ENCODE measurements at regions not wholly inside any gene's neighbourhood (a gene's known extent, or its start where the extent isn't known, plus 50 kb on each side); places are given as distances from the start of the nearest gene placed in this dataset.

DNA sequence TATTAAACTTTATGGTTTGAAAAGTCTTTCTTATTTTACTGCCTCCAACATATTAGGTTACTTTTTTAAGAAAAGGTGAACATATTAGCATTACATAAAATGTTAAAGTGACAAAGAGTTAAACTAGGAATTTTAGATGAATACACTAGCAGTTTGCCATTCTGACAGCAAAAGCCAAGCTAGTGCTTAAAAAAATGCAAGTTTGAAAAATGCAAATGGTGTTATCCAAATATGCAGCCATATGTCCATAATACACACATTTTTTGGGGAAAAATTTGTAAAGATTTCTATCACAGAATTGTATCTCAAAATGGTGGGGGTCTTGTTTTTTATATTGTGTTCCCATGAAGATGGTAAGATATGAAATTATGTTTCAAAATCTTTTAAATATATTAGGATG, 466.1 kb downstream of the FOXG1 start:
- Histone ChIP-seq H3K23ac (ENCODE audit: insufficient read length) (no peak overlapping the region), H2BK120ac (replicated peaks; ENCODE audit: low read depth, low read length) (no peak overlapping the region), H3K23me2 (ENCODE audit: low read depth, low read length) (no peaks in the 10 kb centered on the region), H3K4me1 (replicated peaks in 1 of 4; ENCODE audit: control insufficient read depth in 3 of 4, insufficient read depth in 4 of 4, low read length in 3 of 4) (no peaks in the 10 kb centered on the region), H2AK5ac (ENCODE audit: low read depth, low read length) (no peak overlapping the region), H3K79me1 (ENCODE audit: low read depth, low read length) (no peaks in the 10 kb centered on the region), H2BK12ac (ENCODE audit: low read depth, low read length) (no peak overlapping the region), H3K4me2 (ENCODE audit: insufficient read depth in 1 of 2, low read depth in 2 of 2, low read length in 2 of 2) (no peak overlapping the region), H3K79me2 (ENCODE audit: control insufficient read depth in 1 of 2, insufficient read depth in 2 of 2, low read length in 2 of 2) (no peaks in the 10 kb centered on the region), H2BK20ac (ENCODE audit: low read length) (no peak overlapping the region), H3K4ac (replicated peaks; ENCODE audit: insufficient read length, low read depth, low read length) (no peak overlapping the region), H3K18ac (ENCODE audit: extremely low read depth, low read length) (no peak overlapping the region), H3K9me3 (ENCODE audit: insufficient read depth in 2 of 2, low read depth in 1 of 2, low read length in 1 of 2) (no peaks in the 10 kb centered on the region), H4K5ac (ENCODE audit: insufficient read length, low read depth, low read length) (no peak overlapping the region), H2BK15ac (ENCODE audit: low read length) (no peak overlapping the region), H3K27me3 (replicated peaks in 1 of 4; ENCODE audit: control insufficient read depth in 3 of 4, extremely low read depth in 1 of 4, insufficient read depth in 3 of 4, low read length in 3 of 4) (no peaks in the 10 kb centered on the region), H3K36me3 (ENCODE audit: control insufficient read depth in 2 of 4, insufficient read depth in 4 of 4, low read length in 3 of 4) (no peaks in the 10 kb centered on the region), H2AFZ (ENCODE audit: low read length) (no peak overlapping the region), H4K91ac (replicated peaks; ENCODE audit: insufficient read length, low read length) (no peak overlapping the region), H3K9ac (replicated peaks in 1 of 4; ENCODE audit: extremely low read depth in 1 of 4, low read depth in 3 of 4, low read length in 3 of 4) (no peak overlapping the region), H3K14ac (ENCODE audit: insufficient read length) (no peak overlapping the region), H3K56ac (replicated peaks; ENCODE audit: insufficient read length, low read depth, low read length) (no peak overlapping the region), H4K8ac (ENCODE audit: extremely low read depth, insufficient read depth, low read length) (no peak overlapping the region), H3K27ac (ENCODE audit: low read depth, low read length) (no peak overlapping the region), H3K4me3 (ENCODE audit: extremely low read depth in 1 of 4, insufficient read depth in 2 of 4, low read depth in 3 of 4, low read length in 4 of 4) (no peak overlapping the region), H4K20me1 (replicated peaks in 1 of 2; ENCODE audit: control insufficient read depth in 1 of 2, insufficient read depth in 2 of 2, low read length in 2 of 2) (peaks cover 0 to 2% of the 10 kb centered on the region in 2 experiments), H2BK5ac (ENCODE audit: low read depth, low read length) (no peak overlapping the region)
- POLR2A ChIA-PET (ENCODE audit: partially characterized antibody), result no interaction called here
- CTCF ChIA-PET (ENCODE audit: partially characterized antibody), result no interaction called here
- DNase-seq (ENCODE audit: low read depth in 1 of 2, low spot score in 2 of 2) (no peak), FAIRE-seq (no peak)
- no peak for TF ChIP-seq TCF12 (IDR thresholded peaks at IDR 0.05; ENCODE audit: low read depth, low read length)
- TF ChIP-seq POU5F1 (IDR thresholded peaks at IDR 0.05; ENCODE audit: low read depth, low read length), result no peak
- TF ChIP-seq MAFK (IDR thresholded peaks at IDR 0.05; ENCODE audit: low read depth, low read length), result no peak
- TF ChIP-seq, protein P1, sequence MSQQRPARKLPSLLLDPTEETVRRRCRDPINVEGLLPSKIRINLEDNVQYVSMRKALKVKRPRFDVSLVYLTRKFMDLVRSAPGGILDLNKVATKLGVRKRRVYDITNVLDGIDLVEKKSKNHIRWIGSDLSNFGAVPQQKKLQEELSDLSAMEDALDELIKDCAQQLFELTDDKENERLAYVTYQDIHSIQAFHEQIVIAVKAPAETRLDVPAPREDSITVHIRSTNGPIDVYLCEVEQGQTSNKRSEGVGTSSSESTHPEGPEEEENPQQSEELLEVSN (IDR thresholded peaks at IDR 0.05), result no peak
- TF ChIP-seq CHD1 (IDR thresholded peaks at IDR 0.05; ENCODE audit: low read depth, low read length), result no peak
- TF ChIP-seq CBX5 (IDR thresholded peaks at IDR 0.05; ENCODE audit: low read depth, low read length), result no peak
- TF ChIP-seq CBX8 (IDR thresholded peaks at IDR 0.05; ENCODE audit: borderline replicate concordance, low read depth, low read length), result no peak
- no peak for TF ChIP-seq POLR2A (IDR thresholded peaks at IDR 0.05; ENCODE audit: control extremely low read depth in 1 of 2, low read depth in 2 of 2, low read length in 2 of 2)
- TF ChIP-seq EZH2 (IDR thresholded peaks at IDR 0.05; ENCODE audit: low read depth, low read length, severe bottlenecking), result no peak
- TF ChIP-seq, protein P2, sequence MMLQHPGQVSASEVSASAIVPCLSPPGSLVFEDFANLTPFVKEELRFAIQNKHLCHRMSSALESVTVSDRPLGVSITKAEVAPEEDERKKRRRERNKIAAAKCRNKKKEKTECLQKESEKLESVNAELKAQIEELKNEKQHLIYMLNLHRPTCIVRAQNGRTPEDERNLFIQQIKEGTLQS (IDR thresholded peaks at IDR 0.05; ENCODE audit: insufficient read depth, low read depth, low read length), result no peak
- TF ChIP-seq, protein P3, sequence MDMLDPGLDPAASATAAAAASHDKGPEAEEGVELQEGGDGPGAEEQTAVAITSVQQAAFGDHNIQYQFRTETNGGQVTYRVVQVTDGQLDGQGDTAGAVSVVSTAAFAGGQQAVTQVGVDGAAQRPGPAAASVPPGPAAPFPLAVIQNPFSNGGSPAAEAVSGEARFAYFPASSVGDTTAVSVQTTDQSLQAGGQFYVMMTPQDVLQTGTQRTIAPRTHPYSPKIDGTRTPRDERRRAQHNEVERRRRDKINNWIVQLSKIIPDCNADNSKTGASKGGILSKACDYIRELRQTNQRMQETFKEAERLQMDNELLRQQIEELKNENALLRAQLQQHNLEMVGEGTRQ (IDR thresholded peaks at IDR 0.05; ENCODE audit: low read length), result no peak
- no peak for TF ChIP-seq KDM5A (IDR thresholded peaks at IDR 0.05; ENCODE audit: low read length)
- no peak for TF ChIP-seq SIRT6 (IDR thresholded peaks at IDR 0.05; ENCODE audit: low read length)
